Stimulated activated CD4-positive, alpha-beta T cell treated with anti-CD3 and anti-CD28 coated beads, Interleukin-1b, Interleukin-23, amount 100 ng/mL, for 24 hours (primary cell): ENCODE measurements at regions not wholly inside any gene's neighbourhood (a gene's known extent, or its start where the extent isn't known, plus 50 kb on each side); places are given as distances from the start of the nearest gene placed in this dataset.

Experiments used
- DNase-seq, 4 experiments: peaks; one replicate each; pipeline ENCODE4 v3.0.0-alpha.2; 2020; ENCODE audit warnings: low read depth in 4 of 4, low spot score in 1 of 4

DNA sequence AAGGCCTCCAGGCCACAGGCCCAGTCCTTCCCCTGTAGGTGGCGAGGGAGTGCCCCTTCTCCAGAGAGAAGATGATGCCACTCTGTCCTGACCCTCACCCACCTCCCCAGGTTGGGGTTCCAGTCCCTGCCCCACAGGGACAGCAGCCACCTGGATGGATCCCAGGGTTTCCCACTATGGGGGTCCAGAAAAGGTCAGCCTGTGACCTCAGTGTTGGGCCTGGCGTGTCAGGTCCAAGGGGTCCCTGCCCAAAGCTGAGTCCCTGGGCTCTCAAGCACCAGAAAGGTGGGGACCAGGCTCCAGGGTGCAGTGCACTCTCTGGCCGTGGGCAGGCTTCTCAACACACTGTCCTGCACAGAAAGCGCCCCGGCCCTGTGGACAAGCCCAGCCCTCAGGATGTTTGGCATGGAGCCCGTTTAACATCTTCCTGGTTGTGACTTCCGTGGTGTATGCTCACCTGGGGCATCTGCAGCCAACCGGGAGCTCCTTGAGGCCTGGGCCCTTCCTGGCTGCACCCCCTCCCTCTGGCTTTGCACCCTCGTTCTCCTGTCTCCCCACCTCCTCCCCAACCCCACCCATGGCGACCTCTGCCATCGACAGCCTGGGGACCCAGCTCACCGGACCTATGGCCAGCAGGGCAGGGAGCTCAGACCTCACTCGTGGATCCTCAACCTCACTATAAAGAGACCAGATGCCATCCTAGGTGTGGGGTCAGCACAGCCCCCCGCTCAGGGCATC lies 58.3 kb upstream of the PPP2R2D start:
- DNase-seq, result no peak

DNA sequence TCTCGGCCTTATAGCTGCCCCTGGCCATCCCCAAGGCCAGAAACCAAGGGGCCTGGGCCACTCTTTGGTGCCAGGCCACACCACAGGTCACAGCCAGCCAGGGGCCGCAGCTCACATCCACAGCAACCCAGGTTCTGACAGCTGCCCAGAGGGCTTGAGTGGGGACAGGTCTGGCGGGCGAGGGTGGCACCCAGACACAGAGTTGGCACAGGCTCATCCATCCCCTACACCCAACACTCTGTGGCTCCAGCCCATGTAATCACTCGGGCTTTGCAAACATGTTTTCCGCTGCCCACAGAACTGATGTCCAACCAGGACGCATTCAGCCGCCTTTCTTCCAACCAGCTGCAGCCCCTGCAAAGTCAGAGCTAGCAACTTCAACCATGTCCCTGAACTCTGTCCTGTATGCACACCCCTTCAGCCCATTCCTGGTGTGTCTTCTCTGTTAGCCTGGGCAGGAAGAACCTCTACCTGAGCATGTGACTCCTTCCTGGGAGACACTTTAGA lies 57.7 kb upstream of the PPP2R2D start:
- DNase-seq, result no peak

GRCh38 chr10:131843881-131844284 lies 56.9 kb upstream of the PPP2R2D start:
- DNase-seq, result no peak

- no peak for DNase-seq
These were observed 56.2 kb upstream of the PPP2R2D start for GRCh38 chr10:131844529-131845084.

- no peak for DNase-seq
These were observed 55.1 kb upstream of the PPP2R2D start for GRCh38 chr10:131845505-131846239.

DNA sequence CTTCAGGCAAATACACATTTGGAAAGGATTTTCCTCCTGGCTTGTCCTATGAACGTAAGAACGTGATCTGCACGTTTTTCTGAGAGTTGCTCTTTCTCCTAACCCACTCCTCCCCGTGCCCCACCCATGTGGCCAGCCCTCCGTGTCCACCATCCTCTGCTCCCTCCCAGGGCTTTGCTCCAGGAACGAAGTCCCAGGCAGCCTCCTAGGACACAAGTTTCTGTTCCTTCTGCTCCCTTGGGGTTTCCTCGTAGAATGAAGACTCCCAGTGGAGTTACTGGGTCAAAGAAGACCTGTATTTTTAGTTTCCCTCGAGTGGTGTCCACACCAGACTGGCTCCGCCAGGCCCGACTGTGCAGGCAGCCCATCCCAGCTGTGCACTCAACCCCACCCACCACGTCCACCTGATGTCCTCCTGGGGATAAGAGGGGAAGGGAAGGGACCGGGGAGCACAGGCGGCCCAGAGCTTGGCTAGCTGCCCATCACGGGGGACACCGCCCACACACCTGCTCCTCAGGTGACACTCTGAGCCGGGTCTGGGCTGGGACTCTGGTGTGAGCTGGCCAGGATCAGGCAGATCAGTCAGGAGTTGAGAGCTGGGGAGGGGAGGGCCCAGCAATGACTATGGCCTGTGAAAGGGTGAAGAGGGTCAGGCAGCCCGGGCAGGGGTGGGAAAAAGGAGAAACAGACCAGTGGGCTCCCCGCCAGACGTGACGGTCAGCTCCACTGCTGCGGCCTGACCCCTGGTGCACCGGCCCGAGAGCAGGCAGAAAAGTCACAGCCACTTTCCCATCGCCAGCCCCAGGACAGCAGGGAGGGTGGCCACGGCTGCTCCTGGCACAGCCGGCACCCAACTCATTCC lies 54.3 kb upstream of the PPP2R2D start:
- no peak for DNase-seq

GRCh38 chr10:131847241-131847783 lies 53.5 kb upstream of the PPP2R2D start:
- DNase-seq, result no peak

DNA sequence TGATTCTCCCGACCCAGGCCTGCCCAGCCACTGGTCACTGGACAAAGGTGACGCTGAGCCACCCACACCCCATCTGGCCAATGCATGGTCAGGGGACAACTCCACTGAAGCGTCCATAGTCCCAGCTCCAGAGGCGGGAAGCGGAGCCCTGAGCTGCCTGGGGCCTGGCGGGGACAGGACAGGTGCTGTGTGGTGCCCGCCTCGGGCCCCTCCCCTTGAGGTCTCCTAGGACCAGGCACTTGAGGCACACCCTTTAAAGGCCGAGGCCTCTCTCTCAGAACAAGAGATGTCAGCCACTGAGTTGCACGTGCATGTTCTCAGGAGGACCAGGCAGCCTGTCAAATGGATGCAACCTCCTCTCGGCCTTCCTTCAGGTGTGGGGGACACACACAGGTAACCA lies 52.5 kb upstream of the PPP2R2D start:
- no peak for DNase-seq

- DNase-seq, result no peak
These were observed 51.8 kb upstream of the PPP2R2D start for GRCh38 chr10:131848741-131849590.

DNA sequence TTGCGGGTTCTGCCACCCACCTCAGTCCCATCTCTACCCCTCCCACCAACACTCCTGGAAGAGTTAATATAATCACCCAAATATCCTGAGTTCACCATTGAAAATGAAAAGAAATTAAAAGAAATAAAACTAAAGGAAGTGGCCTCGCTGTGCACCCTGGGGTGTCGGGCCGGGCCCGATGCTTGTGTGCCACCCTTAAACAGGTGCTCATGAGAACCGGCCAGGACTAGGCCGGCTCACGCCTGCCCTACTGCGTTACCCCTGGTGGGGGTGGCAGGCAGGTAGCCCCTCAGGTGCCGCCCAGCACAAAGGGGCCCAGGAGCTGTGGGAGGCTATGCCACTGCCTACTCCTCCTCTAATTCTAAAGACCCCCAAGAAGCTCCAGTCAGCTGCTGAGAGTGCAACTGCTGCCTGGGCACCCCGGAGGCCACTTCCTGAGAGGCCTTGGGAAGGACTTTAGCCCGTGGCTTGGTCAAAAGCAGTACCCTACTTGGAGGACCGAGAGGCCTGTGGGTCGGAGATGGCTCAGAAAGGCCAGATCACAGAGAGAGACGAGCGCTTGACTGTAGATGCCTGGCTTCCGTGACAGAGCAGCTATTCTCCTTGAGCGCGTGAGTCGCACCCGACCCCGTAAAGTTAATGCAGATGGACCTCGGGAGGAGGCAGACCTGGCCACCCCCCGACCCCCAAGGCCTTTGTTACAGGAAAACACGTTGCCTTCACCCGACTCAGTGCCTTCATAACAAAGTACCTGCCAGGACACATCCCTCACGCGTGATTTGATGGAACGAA lies 51.0 kb upstream of the PPP2R2D start:
- no peak for DNase-seq

GRCh38 chr10:131850383-131850870 lies 50.4 kb upstream of the PPP2R2D start:
- DNase-seq, result no peak
